Smooth muscle cell (in vitro differentiated cells): ENCODE measurements at regions not wholly inside any gene's neighbourhood (a gene's known extent, or its start where the extent isn't known, plus 50 kb on each side); places are given as distances from the start of the nearest gene placed in this dataset.
"Not testable (repeated sequence)": the region's sequence is repeated elsewhere in the genome, so short reads cannot be mapped to it uniquely, and the experiment has no call there.

Source experiments
- DNase-seq: peaks from one replicate; lab custom pipeline; 2025; ENCODE audit not compliant: unreplicated experiment; lab: John Stamatoyannopoulos, UW
- H2AFZ ChIP-seq: fragments of 200-600 bp; sonication (generic); 2 replicates; pipeline ENCODE4 v1.6.0; 2016; ENCODE audit warnings: antibody characterized with exemption, low read depth, mild to moderate bottlenecking
- H3F3A ChIP-seq: fragments of 200-600 bp; sonication (generic); 2 replicates; pipeline ENCODE4 v1.6.0; 2017; ENCODE audit warnings: antibody characterized with exemption, low read depth
- H3K27ac ChIP-seq: fragments of 200-600 bp; sonication (generic); 2 replicates; pipeline ENCODE4 v1.5.1; 2016; ENCODE audit warnings: low read depth, mild to moderate bottlenecking
- H3K27me3 ChIP-seq: fragments of 200-600 bp; sonication (generic); 2 replicates; pipeline ENCODE4 v1.6.1; 2016; ENCODE audit warnings: low read depth, mild to moderate bottlenecking
- H3K36me3 ChIP-seq: fragments of 200-600 bp; sonication (generic); 2 replicates; pipeline ENCODE4 v1.5.1; 2016; ENCODE audit warnings: low read depth
- H3K4me1 ChIP-seq: fragments of 200-600 bp; sonication (generic); 2 replicates; pipeline ENCODE4 v1.5.1; 2016; ENCODE audit warnings: low read depth
- H3K4me2 ChIP-seq: fragments of 200-600 bp; sonication (generic); 2 replicates; pipeline ENCODE4 v1.6.0; 2016; ENCODE audit warnings: mild to moderate bottlenecking
- H3K4me3 ChIP-seq: fragments of 200-600 bp; sonication (generic); 2 replicates; pipeline ENCODE4 v1.5.1; 2016; ENCODE audit warnings: mild to moderate bottlenecking
- H3K79me2 ChIP-seq: fragments of 200-600 bp; sonication (generic); 2 replicates; pipeline ENCODE4 v1.6.0; 2016; ENCODE audit warnings: low read depth, mild to moderate bottlenecking
- H3K9ac ChIP-seq: fragments of 200-600 bp; sonication (generic); 2 replicates; pipeline ENCODE4 v1.6.0; 2016; ENCODE audit warnings: low read depth
- H3K9me3 ChIP-seq: fragments of 200-600 bp; sonication (generic); replicated peaks from 2 replicates; pipeline ENCODE4 v1.5.1; 2016; ENCODE audit warnings: low read depth
- H4K20me1 ChIP-seq: fragments of 200-600 bp; sonication (generic); 2 replicates; pipeline ENCODE4 v1.6.0; 2016; ENCODE audit warnings: low read depth
- WGBS: methylation state at CpG from one replicate; pipeline ENCODE4 v1.1.7; 2016; ENCODE audit warnings: low lambda C conversion rate; 5-methylcytosine and 5-hydroxymethylcytosine counted together

DNA sequence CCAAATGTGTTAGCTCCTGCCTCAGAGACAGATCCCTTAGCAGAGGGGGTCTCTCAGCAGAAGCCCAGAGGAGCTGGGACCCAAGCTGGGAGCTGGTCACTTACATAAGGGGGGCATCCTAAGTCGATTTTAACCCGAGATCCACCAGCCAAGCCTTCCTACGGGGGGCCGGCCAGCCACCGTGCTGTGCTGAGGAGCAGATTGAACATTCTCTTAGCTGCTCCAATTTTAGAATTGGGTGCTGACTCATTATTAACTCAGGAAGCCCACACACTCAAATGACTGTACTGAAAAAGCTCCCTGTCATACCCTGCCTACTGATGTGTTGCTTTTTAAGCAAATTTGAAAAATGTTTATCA, 373.0 kb downstream of the BCL2L11 start:
- DNase-seq, H2AFZ ChIP-seq, H3K4me1 ChIP-seq, H3F3A ChIP-seq, H4K20me1 ChIP-seq, H3K9me3 ChIP-seq, H3K79me2 ChIP-seq, H3K36me3 ChIP-seq, H3K27me3 ChIP-seq: not testable (repeated sequence)
- Histone ChIP-seq H3K9ac (peak overlapping the region; percentile 86), H3K4me3 (peak overlapping the region; percentile 48), H3K27ac (peak overlapping the region; percentile 94), H3K4me2 (peak overlapping the region; percentile 87)
- 6% methylated on average over 5 of the region's 5 CpGs for WGBS

DNA sequence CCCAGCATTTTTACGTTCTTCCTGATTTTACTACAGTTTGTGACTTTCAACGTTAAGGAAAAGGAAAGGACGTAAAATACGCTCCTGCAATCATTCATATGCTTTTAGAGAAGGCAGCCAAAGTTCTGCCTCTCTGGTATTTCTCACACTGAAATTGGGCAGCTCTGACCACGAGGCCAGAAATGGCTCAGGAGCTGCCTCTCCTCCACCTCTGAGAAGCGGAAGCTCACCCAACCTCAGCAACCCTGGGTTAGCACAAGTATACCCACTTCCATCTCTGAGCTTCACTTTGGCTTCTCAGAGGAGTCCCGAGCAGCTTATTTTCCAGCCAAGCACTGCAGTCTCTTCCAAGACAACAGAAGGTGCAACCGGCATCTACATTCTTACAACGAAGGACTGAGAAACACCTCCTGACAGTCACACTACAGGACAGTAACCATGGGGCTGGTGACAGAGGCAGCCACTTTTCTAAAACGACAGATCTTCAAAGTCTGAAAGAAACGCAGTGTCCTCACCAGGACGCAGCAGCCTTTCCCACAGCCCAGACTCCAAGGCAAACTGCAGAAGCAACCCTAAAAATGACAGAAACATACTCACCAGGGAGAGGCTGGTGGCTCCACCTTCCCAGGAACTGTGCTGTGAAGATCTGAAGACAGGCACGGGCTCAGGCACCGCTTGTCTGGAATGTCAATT, 373.7 kb downstream of the BCL2L11 start:
- H3K36me3 ChIP-seq, H3K27me3 ChIP-seq, H4K20me1 ChIP-seq, DNase-seq, H3K9me3 ChIP-seq, H2AFZ ChIP-seq, H3F3A ChIP-seq, H3K4me1 ChIP-seq, H3K79me2 ChIP-seq: not testable (repeated sequence)
- Histone ChIP-seq H3K9ac (peak overlapping the region; percentile 86), H3K27ac (peak overlapping the region; percentile 94), H3K4me3 (peak overlapping the region; percentile 48), H3K4me2 (peak overlapping the region; percentile 81)
- WGBS, result 5% methylated on average over 8 of the region's 14 CpGs

DNA sequence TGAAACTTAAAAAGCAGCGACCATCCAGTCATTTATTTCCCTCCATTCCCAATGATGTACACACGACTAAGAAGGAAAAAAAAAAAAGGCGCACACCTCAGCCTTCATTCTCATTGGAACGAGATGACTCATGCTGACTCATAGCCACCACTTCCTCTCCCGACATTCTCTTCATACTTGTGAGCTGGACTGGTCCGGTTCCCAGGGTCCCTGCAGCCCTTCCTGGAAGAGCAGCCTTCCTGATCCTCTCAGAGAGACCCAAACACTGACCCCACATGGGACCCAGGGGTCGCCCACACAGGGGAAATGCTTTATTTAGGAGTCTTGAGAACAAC, 374.2 kb downstream of the BCL2L11 start:
- not testable (repeated sequence) for DNase-seq, H3K27me3 ChIP-seq, H3F3A ChIP-seq, H3K79me2 ChIP-seq, H3K36me3 ChIP-seq, H3K4me1 ChIP-seq, H4K20me1 ChIP-seq, H3K9me3 ChIP-seq, H2AFZ ChIP-seq
- Histone ChIP-seq H3K9ac (peak overlapping the region; percentile 86), H3K4me2 (peak overlapping the region; percentile 81), H3K4me3 (peak overlapping the region; percentile 48), H3K27ac (peak overlapping the region; percentile 94)
- WGBS, result 0% methylated on average over 4 of the region's 7 CpGs

DNA sequence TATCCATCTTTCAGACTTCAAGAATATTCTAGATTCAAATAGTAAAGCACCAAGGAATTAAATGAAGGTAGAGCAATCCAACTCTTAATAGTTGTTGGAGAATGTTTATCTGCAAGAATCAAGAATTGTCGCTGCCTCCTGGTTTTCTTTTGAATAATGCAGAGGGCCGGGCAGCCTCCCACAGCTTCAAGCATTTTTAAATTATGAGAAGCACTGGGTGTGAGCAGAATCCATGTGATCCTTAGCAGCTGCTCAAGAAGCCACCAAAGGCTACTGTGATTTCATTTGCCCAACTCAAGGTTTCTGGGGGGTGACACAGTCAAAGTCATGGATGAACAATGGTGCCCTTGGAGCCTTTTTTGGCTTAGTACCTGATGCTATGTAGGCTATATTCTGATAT, 374.9 kb downstream of the BCL2L11 start:
- 0% methylated on average over 2 of the region's 2 CpGs for WGBS
- not testable (repeated sequence) for DNase-seq, H3K9me3 ChIP-seq, H3K27me3 ChIP-seq, H3F3A ChIP-seq, H4K20me1 ChIP-seq, H3K4me3 ChIP-seq, H3K36me3 ChIP-seq, H3K4me1 ChIP-seq, H2AFZ ChIP-seq, H3K79me2 ChIP-seq
- Histone ChIP-seq H3K4me2 (peak overlapping the region; percentile 56), H3K27ac (peak overlapping the region; percentile 87), H3K9ac (peak overlapping the region; percentile 39)

DNA sequence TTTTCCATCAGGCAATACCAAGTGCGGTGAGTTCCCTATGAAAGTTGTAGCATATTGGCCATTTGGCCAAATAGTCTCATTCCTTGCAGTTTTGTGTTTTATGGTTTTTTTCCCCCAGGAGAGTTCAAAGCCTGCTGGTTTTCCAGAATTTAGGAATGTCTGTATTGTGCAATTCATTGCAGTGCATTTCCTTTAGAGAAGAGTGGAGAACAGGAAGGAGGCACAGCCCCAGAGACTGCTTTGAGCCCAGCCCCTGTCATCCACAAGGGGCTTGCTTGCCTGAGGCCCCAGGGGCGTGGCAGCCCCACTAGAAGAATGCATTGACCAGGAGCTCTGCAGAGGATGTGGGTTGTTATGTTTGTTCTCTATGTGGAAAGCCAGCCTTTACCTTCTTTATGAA, 375.5 kb downstream of the BCL2L11 start:
- not testable (repeated sequence) for H3K4me1 ChIP-seq, H3K4me3 ChIP-seq, H2AFZ ChIP-seq, H3K36me3 ChIP-seq, DNase-seq, H4K20me1 ChIP-seq, H3K9me3 ChIP-seq, H3F3A ChIP-seq, H3K9ac ChIP-seq, H3K79me2 ChIP-seq, H3K27me3 ChIP-seq
- 26% methylated on average over 2 of the region's 2 CpGs for WGBS
- Histone ChIP-seq H3K4me2 (peak overlapping the region; percentile 56), H3K27ac (peak overlapping the region; percentile 87)

DNA sequence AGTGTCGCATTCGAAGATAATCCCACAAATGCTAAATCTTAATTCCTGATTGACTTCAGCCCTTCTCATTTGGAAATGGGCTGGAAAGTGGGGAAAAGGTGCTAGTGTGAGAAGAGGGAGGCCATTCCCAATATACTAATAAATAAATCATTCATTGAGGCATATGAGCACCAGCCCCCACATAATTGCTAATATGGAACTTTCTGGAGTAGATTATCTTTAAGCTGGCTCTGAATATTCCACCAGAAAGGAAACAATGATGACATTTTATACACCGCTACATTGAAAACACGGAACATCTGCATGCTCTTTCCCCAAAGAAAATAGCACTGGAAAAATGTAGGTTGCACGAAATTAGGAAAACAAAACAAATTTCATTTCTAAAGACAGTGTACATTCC, 376.1 kb downstream of the BCL2L11 start:
- H3K79me2 ChIP-seq, H3K4me1 ChIP-seq, H3K9ac ChIP-seq, H3K27me3 ChIP-seq, H3K9me3 ChIP-seq, H2AFZ ChIP-seq, H3K4me2 ChIP-seq, H4K20me1 ChIP-seq, H3K36me3 ChIP-seq, H3K4me3 ChIP-seq, DNase-seq, H3F3A ChIP-seq: not testable (repeated sequence)
- 96% methylated on average over 3 of the region's 5 CpGs for WGBS
- H3K27ac ChIP-seq, result peak overlapping the region; percentile 87

DNA sequence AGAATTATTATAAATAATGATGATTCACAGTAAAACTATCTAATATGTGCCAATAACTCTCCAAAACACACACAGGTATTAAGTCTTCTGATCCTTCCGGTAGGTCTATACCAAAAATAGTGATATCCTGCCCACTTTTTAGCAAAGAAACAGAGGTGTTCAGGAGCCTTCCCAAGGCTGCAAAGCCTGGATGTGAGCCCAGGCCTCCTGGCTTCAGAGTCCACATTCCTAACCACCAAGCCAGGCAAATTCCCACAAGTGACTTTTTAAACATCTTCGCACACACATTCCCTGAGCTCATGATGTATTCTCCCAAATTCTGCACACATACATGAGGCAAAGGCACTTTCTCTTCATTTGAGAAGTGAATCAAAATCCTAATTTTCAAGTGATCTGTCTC, 376.6 kb downstream of the BCL2L11 start:
- H3K9me3 ChIP-seq, H3K9ac ChIP-seq, H3K79me2 ChIP-seq, H3K27ac ChIP-seq, H3K4me3 ChIP-seq, DNase-seq, H3K36me3 ChIP-seq, H2AFZ ChIP-seq, H3K4me2 ChIP-seq, H3K27me3 ChIP-seq, H4K20me1 ChIP-seq, H3K4me1 ChIP-seq, H3F3A ChIP-seq: not testable (repeated sequence)
- 63% methylated on average over 2 of the region's 2 CpGs for WGBS

DNA sequence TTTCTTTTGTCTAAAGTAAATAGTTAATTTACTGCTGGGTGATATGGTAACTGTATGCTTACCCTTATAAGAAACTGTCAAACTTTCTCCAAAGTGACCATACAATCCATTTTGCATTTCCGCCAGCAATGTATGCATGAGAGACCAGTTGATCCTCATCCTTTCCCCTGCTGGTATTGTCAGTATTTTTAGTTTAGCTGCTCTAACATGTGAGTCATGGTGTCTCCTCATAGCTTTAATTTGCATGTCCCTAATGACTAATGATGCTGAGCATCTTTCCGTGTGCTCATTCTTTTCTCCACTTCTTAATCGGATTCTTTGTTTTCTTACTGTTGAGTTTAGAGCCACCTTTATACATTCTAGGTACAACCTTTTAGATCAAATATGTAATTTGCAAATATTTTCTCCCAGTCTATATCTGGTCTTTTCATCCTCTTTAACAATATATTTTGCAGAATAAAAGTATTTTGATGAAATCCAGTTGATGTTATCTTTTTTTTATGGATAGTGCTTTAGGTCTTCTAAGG, 379.9 kb downstream of the BCL2L11 start:
- H3F3A ChIP-seq, H2AFZ ChIP-seq, H3K9ac ChIP-seq, H3K9me3 ChIP-seq, H3K27me3 ChIP-seq, H3K4me3 ChIP-seq, H3K36me3 ChIP-seq, H3K79me2 ChIP-seq, H3K4me1 ChIP-seq, DNase-seq, H3K4me2 ChIP-seq, H4K20me1 ChIP-seq: not testable (repeated sequence)
- peak overlapping the region; percentile 47 for H3K27ac ChIP-seq
- 0% methylated on average over 1 of the region's 3 CpGs for WGBS
